T-cell (primary cell): ENCODE measurements at regions not wholly inside any gene's neighbourhood (a gene's known extent, or its start where the extent isn't known, plus 50 kb on each side); places are given as distances from the start of the nearest gene placed in this dataset.

ENCODE experiments used
- ATAC-seq, 4 experiments: fragments of 200-7000 bp in 3 of 4; fragments of 150-1000 bp in 1 of 4; cut with Tn5 transposase; replicated peaks in 1 of 4; 1 replicate in 3 of 4; 2 replicates in 1 of 4; pipeline ENCODE4 v1.10.0; 2021; ENCODE audit warnings: moderate library complexity in 3 of 4, mild to moderate bottlenecking in 2 of 4, moderate number of reproducible peaks in 1 of 4
- CTCF ChIA-PET, 2 donors: fragments of 300-600 bp; sonication (Branson Sonifier 250); formaldehyde crosslinking; loops; one replicate each; lab custom pipeline; 2022; ENCODE audit warnings: antibody characterized with exemption in 2 of 2; lab: Charles Lee
- POLR2A ChIA-PET, 2 donors: fragments of 300-600 bp; sonication (Branson Sonifier 250); formaldehyde crosslinking; loops; one replicate each; lab custom pipeline; 2022; ENCODE audit warnings: antibody characterized with exemption in 2 of 2; lab: Charles Lee
- DNase-seq, 35 experiments: peaks; one replicate each; pipeline versions ENCODE4 v3.0.0 to v3.0.0-alpha.2; 2013 to 2023
- H3K27ac ChIP-seq: one replicate; pipeline ENCODE4 v1.5.1; 2013; ENCODE audit warnings: low read length
- H3K27me3 ChIP-seq, 2 experiments: replicated peaks in 1 of 2; 1 replicate in 1 of 2; 2 replicates in 1 of 2; pipeline versions ENCODE4 v1.6.1 to v1.7.0; 2013; ENCODE audit warnings: low read length in 1 of 2, mixed read lengths in 1 of 2; ENCODE audit not compliant: control insufficient read depth in 2 of 2, insufficient read depth in 2 of 2; ENCODE audit errors: extremely low read depth in 1 of 2
- H3K36me3 ChIP-seq, 2 donors: 1 replicate in 1 of 2; 2 replicates in 1 of 2; pipeline versions ENCODE4 v1.6.1 to v1.7.0; 2013; ENCODE audit warnings: low read length in 1 of 2; ENCODE audit not compliant: control insufficient read depth in 2 of 2, insufficient read depth in 1 of 2; ENCODE audit errors: extremely low read depth in 1 of 2
- H3K4me1 ChIP-seq, 2 experiments: 1 replicate in 1 of 2; 2 replicates in 1 of 2; pipeline versions ENCODE4 v1.6.1 to v1.7.0; 2013; ENCODE audit warnings: low read length in 2 of 2, mixed read lengths in 1 of 2; ENCODE audit not compliant: insufficient read depth in 2 of 2, control insufficient read depth in 1 of 2; ENCODE audit errors: extremely low read depth in 1 of 2
- H3K4me3 ChIP-seq, 2 donors: 1 replicate in 1 of 2; 2 replicates in 1 of 2; pipeline versions ENCODE4 v1.5.1 to v1.7.0; 2013; ENCODE audit warnings: mild to moderate bottlenecking in 2 of 2, low read length in 1 of 2, moderate library complexity in 1 of 2; ENCODE audit not compliant: control insufficient read depth in 1 of 2; ENCODE audit errors: extremely low read depth in 1 of 2
- H3K9me3 ChIP-seq: 2 replicates; pipeline ENCODE4 v1.7.0; 2013
- H3K27ac Mint-ChIP-seq, 2 donors: one replicate each; pipeline ENCODE4 v1.8.0; 2020 to 2021; ENCODE audit warnings: mild to moderate bottlenecking in 2 of 2, mixed read lengths in 2 of 2
- H3K27me3 Mint-ChIP-seq, 2 donors: one replicate each; pipeline ENCODE4 v1.8.0; 2021 to 2022; ENCODE audit warnings: mixed read lengths in 2 of 2
- H3K36me3 Mint-ChIP-seq: one replicate; pipeline ENCODE4 v1.8.0; 2021; ENCODE audit warnings: mixed read lengths
- H3K4me1 Mint-ChIP-seq, 3 donors: one replicate each; pipeline ENCODE4 v1.8.0; 2020 to 2022; ENCODE audit warnings: mixed read lengths in 3 of 3, mild to moderate bottlenecking in 1 of 3
- H3K4me3 Mint-ChIP-seq, 3 donors: one replicate each; pipeline ENCODE4 v1.8.0; 2020 to 2022; ENCODE audit warnings: mild to moderate bottlenecking in 3 of 3, mixed read lengths in 3 of 3, moderate library complexity in 3 of 3
- H3K9me3 Mint-ChIP-seq, 3 donors: one replicate each; pipeline ENCODE4 v1.8.0; 2020 to 2022; ENCODE audit warnings: mixed read lengths in 3 of 3
- WGBS: methylation state at CpG from one replicate; pipeline ENCODE4 v1.1.5; 2013; ENCODE audit warnings: missing lambda C conversion rate; ENCODE audit not compliant: insufficient coverage; 5-methylcytosine and 5-hydroxymethylcytosine counted together

- H3K27ac ChIP-seq: no peak overlapping the region
- Mint-ChIP-seq H3K27me3 (no peaks in the 10 kb centered on the region), H3K27ac (no peak overlapping the region), H3K4me3 (no peak overlapping the region), H3K4me1 (no peaks in the 10 kb centered on the region), H3K36me3 (peaks cover under 1% of the 10 kb centered on the region), H3K9me3 (peaks cover under 1 to 3% (median under 1%) of the 10 kb centered on the region in 3 donors)
- ChIA-PET CTCF (no interaction called here), POLR2A (interaction anchor here in 1 of 2 donors (0.5 kb wide), 1 partner anchor 802 kb away, joined by 5 read pairs; no protein-coding TSS in a partner anchor)
- no peak for ATAC-seq
- no peaks in the 10 kb centered on the region for H3K36me3 ChIP-seq
- no peak for DNase-seq
- no peaks in the 10 kb centered on the region for H3K4me1 ChIP-seq
- no peaks in the 10 kb centered on the region for H3K27me3 ChIP-seq
- no peak overlapping the region for H3K4me3 ChIP-seq
- no CpG with 5 or more reads among the region's 2 CpGs for WGBS
- no peaks in the 10 kb centered on the region for H3K9me3 ChIP-seq
Measured at GRCh38 chr5:67426961-67427849, 230.6 kb upstream of the CD180 start.

GRCh38 chr5:67425514-67425913 is 228.9 kb upstream of the CD180 start:
- H3K4me1 ChIP-seq: no peaks in the 10 kb centered on the region
- no peak overlapping the region for H3K4me3 ChIP-seq
- no peak overlapping the region for H3K27ac ChIP-seq
- Mint-ChIP-seq H3K4me3 (no peak overlapping the region), H3K27me3 (no peaks in the 10 kb centered on the region), H3K9me3 (peaks cover 2 to 11% (median 3%) of the 10 kb centered on the region in 3 donors), H3K4me1 (no peaks in the 10 kb centered on the region), H3K27ac (no peak overlapping the region), H3K36me3 (peaks cover 2% of the 10 kb centered on the region)
- DNase-seq (no peak), ATAC-seq (no peak)
- H3K9me3 ChIP-seq: no peaks in the 10 kb centered on the region
- no CpG with 5 or more reads among the region's 1 CpG for WGBS
- H3K27me3 ChIP-seq: no peaks in the 10 kb centered on the region
- H3K36me3 ChIP-seq: no peaks in the 10 kb centered on the region
- POLR2A ChIA-PET: interaction anchor here in 1 of 2 donors (0.6 kb wide), 1 partner anchor 65 kb away, joined by 4 read pairs; no protein-coding TSS in a partner anchor
- CTCF ChIA-PET: no interaction called here

GRCh38 chr5:67417839-67418238 is 221.2 kb upstream of the CD180 start:
- Mint-ChIP-seq H3K36me3 (peaks cover 2% of the 10 kb centered on the region), H3K4me1 (peaks cover 11 to 15% (median 12%) of the 10 kb centered on the region in 3 donors), H3K4me3 (no peak overlapping the region), H3K9me3 (peaks cover 2 to 11% (median 7%) of the 10 kb centered on the region in 3 donors), H3K27me3 (no peaks in the 10 kb centered on the region), H3K27ac (no peak overlapping the region)
- ChIA-PET POLR2A (no interaction called here), CTCF (interaction anchor here in 1 of 2 donors (0.6 kb wide), 1 partner anchor 156 kb away, joined by 3 read pairs; no protein-coding TSS in a partner anchor)
- peaks cover 0 to 3% of the 10 kb centered on the region in 2 experiments for H3K4me1 ChIP-seq
- no peaks in the 10 kb centered on the region for H3K36me3 ChIP-seq
- H3K27me3 ChIP-seq: no peaks in the 10 kb centered on the region
- no peak overlapping the region for H3K27ac ChIP-seq
- no peak overlapping the region for H3K4me3 ChIP-seq
- no peak for ATAC-seq
- no CpG with 5 or more reads among the region's 2 CpGs for WGBS
- DNase-seq: no peak
- no peaks in the 10 kb centered on the region for H3K9me3 ChIP-seq

GRCh38 chr5:67416986-67417385 is 220.4 kb upstream of the CD180 start:
- no peak for DNase-seq

GRCh38 chr5:67416133-67416937 is 219.7 kb upstream of the CD180 start:
- Histone ChIP-seq H3K36me3 (no peaks in the 10 kb centered on the region), H3K4me1 (peaks cover 0 to 3% of the 10 kb centered on the region in 2 experiments), H3K9me3 (no peaks in the 10 kb centered on the region), H3K27ac (no peak overlapping the region), H3K27me3 (no peaks in the 10 kb centered on the region), H3K4me3 (no peak overlapping the region)
- no peak overlapping the region for H3K27ac Mint-ChIP-seq
- H3K4me1 Mint-ChIP-seq: peaks cover 11 to 15% (median 12%) of the 10 kb centered on the region in 3 donors
- H3K36me3 Mint-ChIP-seq: no peaks in the 10 kb centered on the region
- DNase-seq (peak in 22 of 35 experiments; percentile 0 to 48 (median 4)), ATAC-seq (peak in 2 of 4 experiments; percentile 26 to 84)
- H3K4me3 Mint-ChIP-seq: no peak overlapping the region
- ChIA-PET CTCF (interaction anchor here in 1 of 2 donors (0.6 kb wide), 1 partner anchor 1250 kb away, joined by 3 read pairs; no protein-coding TSS in a partner anchor), POLR2A (interaction anchor here in 1 of 2 donors (0.6 kb wide), 1 partner anchor 1466 kb away, joined by 7 read pairs; no protein-coding TSS in a partner anchor)
- WGBS: no CpG with 5 or more reads among the region's 1 CpG
- H3K27me3 Mint-ChIP-seq: no peaks in the 10 kb centered on the region
- H3K9me3 Mint-ChIP-seq: peaks cover 0 to 3% (median 0%) of the 10 kb centered on the region in 3 donors

More at GRCh38 chr5:67416986-67417385, 220.4 kb upstream of the CD180 start:
- Mint-ChIP-seq H3K9me3 (peaks cover 0 to 6% (median 4%) of the 10 kb centered on the region in 3 donors), H3K27ac (no peak overlapping the region), H3K4me1 (peaks cover 11 to 15% (median 12%) of the 10 kb centered on the region in 3 donors), H3K27me3 (no peaks in the 10 kb centered on the region), H3K36me3 (no peaks in the 10 kb centered on the region), H3K4me3 (no peak overlapping the region)
- ATAC-seq: no peak
- Histone ChIP-seq H3K9me3 (no peaks in the 10 kb centered on the region), H3K27ac (no peak overlapping the region), H3K27me3 (no peaks in the 10 kb centered on the region), H3K4me1 (peaks cover 0 to 3% of the 10 kb centered on the region in 2 experiments), H3K4me3 (no peak overlapping the region), H3K36me3 (no peaks in the 10 kb centered on the region)
- ChIA-PET CTCF (no interaction called here), POLR2A (interaction anchor here in 1 of 2 donors (0.6 kb wide), 1 partner anchor 1466 kb away, joined by 7 read pairs; no protein-coding TSS in a partner anchor)
- no CpG with 5 or more reads among the region's 2 CpGs for WGBS

- H3K36me3 Mint-ChIP-seq: no peaks in the 10 kb centered on the region
- H3K4me1 ChIP-seq: peaks cover 0 to 3% of the 10 kb centered on the region in 2 experiments
- no peaks in the 10 kb centered on the region for H3K27me3 ChIP-seq
- ChIA-PET POLR2A (no interaction called here), CTCF (no interaction called here)
- H3K36me3 ChIP-seq: no peaks in the 10 kb centered on the region
- H3K4me3 Mint-ChIP-seq: no peak overlapping the region
- ATAC-seq (no peak), DNase-seq (no peak)
- no peak overlapping the region for H3K27ac Mint-ChIP-seq
- no peaks in the 10 kb centered on the region for H3K9me3 ChIP-seq
- peaks cover 0 to 3% (median 0%) of the 10 kb centered on the region in 3 donors for H3K9me3 Mint-ChIP-seq
- H3K27me3 Mint-ChIP-seq: no peaks in the 10 kb centered on the region
- H3K27ac ChIP-seq: no peak overlapping the region
- H3K4me3 ChIP-seq: no peak overlapping the region
- peaks cover 11 to 15% (median 12%) of the 10 kb centered on the region in 3 donors for H3K4me1 Mint-ChIP-seq
Measured at GRCh38 chr5:67414712-67415111, 218.1 kb upstream of the CD180 start.
